ENCODE measurements at regions not wholly inside any gene's neighbourhood (a gene's known extent, or its start where the extent isn't known, plus 50 kb on each side); places are given as distances from the start of the nearest gene placed in this dataset.

DNA sequence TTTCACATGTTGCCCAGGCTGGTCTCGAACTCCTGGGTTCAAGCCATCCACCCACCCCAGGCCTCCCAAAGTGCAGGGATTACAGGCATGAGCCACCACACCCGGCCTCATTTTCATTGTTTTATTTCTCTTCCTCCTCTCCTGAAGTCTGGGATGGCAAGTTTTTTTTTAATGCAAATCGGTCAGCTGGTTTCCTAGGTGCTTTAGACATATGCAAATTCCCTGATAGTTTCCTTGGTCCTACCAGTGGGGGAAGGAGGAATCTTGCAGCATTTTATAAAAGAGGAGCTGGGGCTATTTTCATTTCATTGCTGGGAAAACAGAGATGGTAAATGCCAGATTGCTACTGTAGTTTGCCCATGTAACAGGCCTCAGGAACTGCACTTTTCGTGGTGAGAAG lies 179.4 kb downstream of the ACTL7B start:
- no peak overlapping the region for H4K91ac ChIP-seq (ENCODE audit: low read depth, low read length)
- WGBS (ENCODE audit: extremely low coverage, insufficient coverage, insufficient read length), result no CpG with 5 or more reads among the region's 4 CpGs
- H3K79me2 ChIP-seq (ENCODE audit: control insufficient read depth, insufficient read depth, low read length, poor library complexity), result no peaks in the 10 kb centered on the region
- no peak overlapping the region for H3K4ac ChIP-seq (ENCODE audit: low read depth, low read length)
- no peak overlapping the region for H2AK5ac ChIP-seq (ENCODE audit: low read length)
- no peak for DNase-seq
- no peak overlapping the region for H3K9ac ChIP-seq (ENCODE audit: low read length)
- H3K27ac ChIP-seq (ENCODE audit: low read depth, low read length), result no peak overlapping the region
- H3K9me3 ChIP-seq (ENCODE audit: insufficient read depth, low read depth, low read length), result no peaks in the 10 kb centered on the region
- H4K8ac ChIP-seq (ENCODE audit: low read depth, low read length), result no peak overlapping the region
- no peak overlapping the region for H2BK12ac ChIP-seq (ENCODE audit: low read length)
- H3K36me3 ChIP-seq (ENCODE audit: control insufficient read depth in 1 of 2, insufficient read depth in 2 of 2, low read length in 2 of 2), result no peaks in the 10 kb centered on the region
- no peaks in the 10 kb centered on the region for H3K4me1 ChIP-seq (ENCODE audit: control insufficient read depth in 1 of 2, insufficient read depth in 2 of 2, low read length in 2 of 2)
- H3K27me3 ChIP-seq (ENCODE audit: insufficient read depth, low read length), result no peaks in the 10 kb centered on the region
- H4K12ac ChIP-seq (ENCODE audit: low read depth, low read length), result no peak overlapping the region
- H3K18ac ChIP-seq (ENCODE audit: low read length), result no peak overlapping the region
- H3K14ac ChIP-seq (ENCODE audit: low read length), result no peak overlapping the region
- H3K4me2 ChIP-seq (ENCODE audit: low read length), result no peak overlapping the region
- no peak overlapping the region for H2AFZ ChIP-seq (ENCODE audit: insufficient read depth, low read length, poor library complexity)
- no peaks in the 10 kb centered on the region for H3K79me1 ChIP-seq (ENCODE audit: low read length)
- H2BK5ac ChIP-seq (ENCODE audit: low read depth, low read length, poor library complexity), result no peak overlapping the region
- no peak overlapping the region for H3K4me3 ChIP-seq (ENCODE audit: low read depth, low read length)
- H3K23ac ChIP-seq (ENCODE audit: low read length), result no peak overlapping the region
- no peak overlapping the region for H2BK120ac ChIP-seq (ENCODE audit: insufficient read depth, low read length, poor library complexity)

DNA sequence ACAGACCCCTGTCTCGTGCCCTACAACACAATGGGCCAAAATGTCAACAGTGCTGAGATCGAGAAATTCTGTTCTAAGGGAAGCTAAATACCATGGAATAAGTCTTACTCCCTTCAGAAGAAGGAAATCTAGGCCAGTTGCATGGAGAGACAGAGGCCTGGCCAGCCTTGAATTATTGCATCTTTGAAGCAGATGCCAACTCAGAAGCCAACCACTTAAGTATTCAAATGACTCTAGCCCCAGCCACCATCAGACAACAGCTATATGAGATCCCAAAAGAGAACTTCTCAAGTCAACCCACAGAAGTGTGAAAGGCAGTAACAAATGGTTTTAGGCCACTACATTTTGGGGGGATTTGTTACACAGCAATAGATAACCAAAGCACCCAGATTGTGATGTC lies 180.1 kb downstream of the ACTL7B start:
- Histone ChIP-seq H4K91ac (ENCODE audit: low read depth, low read length) (no peak overlapping the region), H3K23ac (ENCODE audit: low read length) (no peak overlapping the region), H3K14ac (ENCODE audit: low read length) (no peak overlapping the region), H3K79me1 (ENCODE audit: low read length) (no peaks in the 10 kb centered on the region), H3K4me1 (ENCODE audit: control insufficient read depth in 1 of 2, insufficient read depth in 2 of 2, low read length in 2 of 2) (no peaks in the 10 kb centered on the region), H3K27ac (ENCODE audit: low read depth, low read length) (no peak overlapping the region), H3K79me2 (ENCODE audit: control insufficient read depth, insufficient read depth, low read length, poor library complexity) (no peaks in the 10 kb centered on the region), H4K8ac (ENCODE audit: low read depth, low read length) (no peak overlapping the region), H2BK5ac (ENCODE audit: low read depth, low read length, poor library complexity) (no peak overlapping the region), H2AFZ (ENCODE audit: insufficient read depth, low read length, poor library complexity) (no peak overlapping the region), H2BK12ac (ENCODE audit: low read length) (no peak overlapping the region), H3K4me2 (ENCODE audit: low read length) (no peak overlapping the region), H3K36me3 (ENCODE audit: control insufficient read depth in 1 of 2, insufficient read depth in 2 of 2, low read length in 2 of 2) (no peaks in the 10 kb centered on the region), H3K4me3 (ENCODE audit: low read depth, low read length) (no peak overlapping the region), H3K4ac (ENCODE audit: low read depth, low read length) (no peak overlapping the region), H2AK5ac (ENCODE audit: low read length) (no peak overlapping the region), H3K27me3 (ENCODE audit: insufficient read depth, low read length) (no peaks in the 10 kb centered on the region), H2BK120ac (ENCODE audit: insufficient read depth, low read length, poor library complexity) (no peak overlapping the region), H4K12ac (ENCODE audit: low read depth, low read length) (no peak overlapping the region), H3K9ac (ENCODE audit: low read length) (no peak overlapping the region), H3K18ac (ENCODE audit: low read length) (no peak overlapping the region), H3K9me3 (ENCODE audit: insufficient read depth, low read depth, low read length) (no peaks in the 10 kb centered on the region)
- no CpG with 5 or more reads among the region's 2 CpGs for WGBS (ENCODE audit: extremely low coverage, insufficient coverage, insufficient read length)
- DNase-seq, result no peak

GRCh38 chr9:108674766-108675530 lies 180.8 kb downstream of the ACTL7B start:
- Histone ChIP-seq H3K23ac (ENCODE audit: low read length) (no peak overlapping the region), H3K4ac (ENCODE audit: low read depth, low read length) (no peak overlapping the region), H3K27me3 (ENCODE audit: insufficient read depth, low read length) (no peaks in the 10 kb centered on the region), H3K9me3 (ENCODE audit: insufficient read depth, low read depth, low read length) (no peaks in the 10 kb centered on the region), H2AK5ac (ENCODE audit: low read length) (no peak overlapping the region), H3K36me3 (ENCODE audit: control insufficient read depth in 1 of 2, insufficient read depth in 2 of 2, low read length in 2 of 2) (no peaks in the 10 kb centered on the region), H3K14ac (ENCODE audit: low read length) (no peak overlapping the region), H2BK5ac (ENCODE audit: low read depth, low read length, poor library complexity) (no peak overlapping the region), H3K9ac (ENCODE audit: low read length) (no peak overlapping the region), H3K79me2 (ENCODE audit: control insufficient read depth, insufficient read depth, low read length, poor library complexity) (no peaks in the 10 kb centered on the region), H3K4me1 (ENCODE audit: control insufficient read depth in 1 of 2, insufficient read depth in 2 of 2, low read length in 2 of 2) (no peaks in the 10 kb centered on the region), H4K91ac (ENCODE audit: low read depth, low read length) (no peak overlapping the region), H4K8ac (ENCODE audit: low read depth, low read length) (no peak overlapping the region), H3K27ac (ENCODE audit: low read depth, low read length) (no peak overlapping the region), H3K4me3 (ENCODE audit: low read depth, low read length) (no peak overlapping the region), H2AFZ (ENCODE audit: insufficient read depth, low read length, poor library complexity) (no peak overlapping the region), H4K12ac (ENCODE audit: low read depth, low read length) (no peak overlapping the region), H3K79me1 (ENCODE audit: low read length) (no peaks in the 10 kb centered on the region), H3K18ac (ENCODE audit: low read length) (no peak overlapping the region), H3K4me2 (ENCODE audit: low read length) (no peak overlapping the region), H2BK12ac (ENCODE audit: low read length) (no peak overlapping the region), H2BK120ac (ENCODE audit: insufficient read depth, low read length, poor library complexity) (no peak overlapping the region)
- no CpG with 5 or more reads among the region's 6 CpGs for WGBS (ENCODE audit: extremely low coverage, insufficient coverage, insufficient read length)
- no peak for DNase-seq

GRCh38 chr9:108673386-108673785 lies 182.4 kb downstream of the ACTL7B start:
- H3K9ac ChIP-seq (ENCODE audit: low read length), result no peak overlapping the region
- no peak overlapping the region for H2AFZ ChIP-seq (ENCODE audit: insufficient read depth, low read length, poor library complexity)
- H3K79me1 ChIP-seq (ENCODE audit: low read length), result no peaks in the 10 kb centered on the region
- no peak overlapping the region for H3K4ac ChIP-seq (ENCODE audit: low read depth, low read length)
- no peak overlapping the region for H3K18ac ChIP-seq (ENCODE audit: low read length)
- H3K4me3 ChIP-seq (ENCODE audit: low read depth, low read length), result no peak overlapping the region
- H2BK12ac ChIP-seq (ENCODE audit: low read length), result no peak overlapping the region
- H3K4me1 ChIP-seq (ENCODE audit: control insufficient read depth in 1 of 2, insufficient read depth in 2 of 2, low read length in 2 of 2), result no peaks in the 10 kb centered on the region
- no peak for DNase-seq
- H2AK5ac ChIP-seq (ENCODE audit: low read length), result no peak overlapping the region
- H4K12ac ChIP-seq (ENCODE audit: low read depth, low read length), result no peak overlapping the region
- no peaks in the 10 kb centered on the region for H3K9me3 ChIP-seq (ENCODE audit: insufficient read depth, low read depth, low read length)
- no peaks in the 10 kb centered on the region for H3K79me2 ChIP-seq (ENCODE audit: control insufficient read depth, insufficient read depth, low read length, poor library complexity)
- H3K23ac ChIP-seq (ENCODE audit: low read length), result no peak overlapping the region
- H3K4me2 ChIP-seq (ENCODE audit: low read length), result no peak overlapping the region
- H2BK5ac ChIP-seq (ENCODE audit: low read depth, low read length, poor library complexity), result no peak overlapping the region
- H2BK120ac ChIP-seq (ENCODE audit: insufficient read depth, low read length, poor library complexity), result no peak overlapping the region
- no peak overlapping the region for H4K8ac ChIP-seq (ENCODE audit: low read depth, low read length)
- H3K27me3 ChIP-seq (ENCODE audit: insufficient read depth, low read length), result no peaks in the 10 kb centered on the region
- H3K14ac ChIP-seq (ENCODE audit: low read length), result no peak overlapping the region
- no peak overlapping the region for H4K91ac ChIP-seq (ENCODE audit: low read depth, low read length)
- no peaks in the 10 kb centered on the region for H3K36me3 ChIP-seq (ENCODE audit: control insufficient read depth in 1 of 2, insufficient read depth in 2 of 2, low read length in 2 of 2)
- no peak overlapping the region for H3K27ac ChIP-seq (ENCODE audit: low read depth, low read length)
- no CpG with 5 or more reads among the region's 7 CpGs for WGBS (ENCODE audit: extremely low coverage, insufficient coverage, insufficient read length)
